OCI-LY1 (cell line): ENCODE measurements at regions not wholly inside any gene's neighbourhood (a gene's known extent, or its start where the extent isn't known, plus 50 kb on each side); places are given as distances from the start of the nearest gene placed in this dataset.

Source experiments
- H2AFZ ChIP-seq: fragments of 200-600 bp; sonication (generic), shearing (Covaris generic); 2 replicates; pipeline ENCODE4 v1.6.0; 2014; ENCODE audit warnings: antibody characterized with exemption, mild to moderate bottlenecking, low read length
- H3F3A ChIP-seq: fragments of 200-600 bp; sonication (generic), shearing (Covaris generic); 2 replicates; pipeline ENCODE4 v1.6.0; 2014; ENCODE audit warnings: mild to moderate bottlenecking, antibody characterized with exemption, low read length, moderate library complexity; ENCODE audit not compliant: insufficient read depth
- H3K27ac ChIP-seq: fragments of 200-600 bp; sonication (generic); 2 replicates; pipeline ENCODE4 v1.5.1; 2014; ENCODE audit warnings: low read length, mixed run types, mild to moderate bottlenecking, low read depth; ENCODE audit not compliant: poor library complexity, severe bottlenecking
- H3K27me3 ChIP-seq: fragments of 200-600 bp; sonication (generic); 2 replicates; pipeline ENCODE4 v1.6.0; 2014; ENCODE audit warnings: antibody characterized with exemption, mild to moderate bottlenecking, low read length, moderate library complexity; ENCODE audit not compliant: insufficient read depth
- H3K36me3 ChIP-seq: fragments of 200-600 bp; sonication (generic); 2 replicates; pipeline ENCODE4 v1.6.1; 2014; ENCODE audit warnings: mild to moderate bottlenecking, antibody characterized with exemption, low read length, moderate library complexity, mixed read lengths; ENCODE audit not compliant: insufficient read depth
- H3K4me1 ChIP-seq: fragments of 200-600 bp; sonication (generic); 2 replicates; pipeline ENCODE4 v1.5.1; 2014; ENCODE audit warnings: mild to moderate bottlenecking, low read length, moderate library complexity; ENCODE audit not compliant: insufficient read depth, severe bottlenecking
- H3K4me2 ChIP-seq: fragments of 200-600 bp; sonication (generic), shearing (Covaris generic); 2 replicates; pipeline ENCODE4 v1.6.1; 2014; ENCODE audit warnings: low read length
- H3K4me3 ChIP-seq: fragments of 200-600 bp; sonication (generic); 2 replicates; pipeline ENCODE4 v1.5.1; 2014; ENCODE audit warnings: low read length, low read depth, mild to moderate bottlenecking, mixed read lengths; ENCODE audit not compliant: poor library complexity, severe bottlenecking
- H3K79me2 ChIP-seq: fragments of 200-600 bp; shearing (Covaris generic); 2 replicates; pipeline ENCODE4 v1.6.1; 2016; ENCODE audit warnings: mixed run types, low read length, mixed read lengths; ENCODE audit not compliant: insufficient read depth
- H3K9ac ChIP-seq: fragments of 200-600 bp; sonication (generic), shearing (Covaris generic); 2 replicates; pipeline ENCODE4 v1.6.1; 2014; ENCODE audit warnings: mild to moderate bottlenecking, low read length, mixed read lengths
- H3K9me2 ChIP-seq: fragments of 200-600 bp; sonication (generic), shearing (Covaris generic); 2 replicates; pipeline ENCODE4 v1.6.1; 2014; ENCODE audit warnings: low read depth, mild to moderate bottlenecking, low read length, mixed read lengths
- H3K9me3 ChIP-seq: fragments of 200-600 bp; shearing (Covaris generic); 2 replicates; pipeline ENCODE4 v1.6.1; 2014; ENCODE audit warnings: low read length, mixed read lengths
- H4K20me1 ChIP-seq: fragments of 200-600 bp; sonication (generic), shearing (Covaris generic); 2 replicates; pipeline ENCODE4 v1.6.0; 2016; ENCODE audit warnings: mild to moderate bottlenecking, low read length; ENCODE audit not compliant: insufficient read depth
- EZH2 ChIP-seq: fragments of 200-600 bp; sonication (generic), shearing (Covaris generic); IDR thresholded peaks from 2 replicates; pipeline ENCODE4 v1.8.0; 2017; ENCODE audit warnings: borderline replicate concordance, mixed run types, mild to moderate bottlenecking, antibody characterized with exemption, low read length, moderate library complexity, mixed read lengths
- TF ChIP-seq, protein P1 (sequence below): fragments of 200-600 bp; sonication (generic), shearing (Covaris generic); IDR thresholded peaks from 2 replicates; pipeline ENCODE4 v1.5.1; 2017; ENCODE audit warnings: mild to moderate bottlenecking, antibody characterized with exemption, low read length, moderate library complexity, mixed read lengths

DNA sequence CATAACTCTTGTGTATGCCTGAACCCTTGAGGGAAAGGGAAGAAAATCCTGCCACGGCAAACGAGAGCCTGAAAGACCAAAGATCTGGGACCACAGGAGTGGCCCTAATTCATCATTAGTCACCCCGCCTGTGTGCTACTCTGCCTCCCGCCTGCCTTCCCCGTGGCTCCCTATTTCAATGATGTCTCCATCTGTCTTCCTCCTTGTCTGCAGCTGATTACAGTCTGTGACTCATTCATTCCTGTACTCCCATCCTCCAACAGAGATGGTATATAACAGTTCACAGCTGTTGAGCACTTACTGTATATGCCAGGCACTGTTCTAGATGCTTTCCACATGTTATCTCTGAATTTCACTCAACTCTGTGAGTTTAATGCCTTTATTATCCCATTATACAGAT is 96.6 kb downstream of the SEC16B start:
- Histone ChIP-seq H3K4me2 (no peak overlapping the region), H3K4me3 (no peak overlapping the region), H2AFZ (no peak overlapping the region), H3K9me2 (no peaks in the 10 kb centered on the region), H3K79me2 (no peaks in the 10 kb centered on the region), H3K9ac (no peak overlapping the region), H3K27ac (no peak overlapping the region), H3K9me3 (no peaks in the 10 kb centered on the region), H3K4me1 (no peaks in the 10 kb centered on the region), H4K20me1 (no peaks in the 10 kb centered on the region), H3F3A (no peaks in the 10 kb centered on the region), H3K36me3 (no peaks in the 10 kb centered on the region), H3K27me3 (no peaks in the 10 kb centered on the region)
- TF ChIP-seq EZH2, result no peak
- TF ChIP-seq, protein P1, sequence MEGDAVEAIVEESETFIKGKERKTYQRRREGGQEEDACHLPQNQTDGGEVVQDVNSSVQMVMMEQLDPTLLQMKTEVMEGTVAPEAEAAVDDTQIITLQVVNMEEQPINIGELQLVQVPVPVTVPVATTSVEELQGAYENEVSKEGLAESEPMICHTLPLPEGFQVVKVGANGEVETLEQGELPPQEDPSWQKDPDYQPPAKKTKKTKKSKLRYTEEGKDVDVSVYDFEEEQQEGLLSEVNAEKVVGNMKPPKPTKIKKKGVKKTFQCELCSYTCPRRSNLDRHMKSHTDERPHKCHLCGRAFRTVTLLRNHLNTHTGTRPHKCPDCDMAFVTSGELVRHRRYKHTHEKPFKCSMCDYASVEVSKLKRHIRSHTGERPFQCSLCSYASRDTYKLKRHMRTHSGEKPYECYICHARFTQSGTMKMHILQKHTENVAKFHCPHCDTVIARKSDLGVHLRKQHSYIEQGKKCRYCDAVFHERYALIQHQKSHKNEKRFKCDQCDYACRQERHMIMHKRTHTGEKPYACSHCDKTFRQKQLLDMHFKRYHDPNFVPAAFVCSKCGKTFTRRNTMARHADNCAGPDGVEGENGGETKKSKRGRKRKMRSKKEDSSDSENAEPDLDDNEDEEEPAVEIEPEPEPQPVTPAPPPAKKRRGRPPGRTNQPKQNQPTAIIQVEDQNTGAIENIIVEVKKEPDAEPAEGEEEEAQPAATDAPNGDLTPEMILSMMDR, result no peak

- Histone ChIP-seq H3K79me2 (no peaks in the 10 kb centered on the region), H3K36me3 (no peaks in the 10 kb centered on the region), H3K9ac (no peak overlapping the region), H3F3A (no peaks in the 10 kb centered on the region), H2AFZ (no peak overlapping the region), H3K27me3 (no peaks in the 10 kb centered on the region), H3K9me3 (no peaks in the 10 kb centered on the region), H3K4me1 (no peaks in the 10 kb centered on the region), H4K20me1 (no peaks in the 10 kb centered on the region), H3K9me2 (no peaks in the 10 kb centered on the region), H3K4me3 (no peak overlapping the region), H3K4me2 (no peak overlapping the region), H3K27ac (no peak overlapping the region)
- no peak for TF ChIP-seq EZH2
- TF ChIP-seq, protein P1, result no peak
Observed at GRCh38 chr1:177872308-177872900, 97.5 kb downstream of the SEC16B start.

- H3K9me2 ChIP-seq, result no peaks in the 10 kb centered on the region
- no peaks in the 10 kb centered on the region for H3K27me3 ChIP-seq
- H3K9me3 ChIP-seq, result no peaks in the 10 kb centered on the region
- H3K36me3 ChIP-seq, result no peaks in the 10 kb centered on the region
- H3K4me3 ChIP-seq, result no peak overlapping the region
- H3F3A ChIP-seq, result no peaks in the 10 kb centered on the region
- no peaks in the 10 kb centered on the region for H4K20me1 ChIP-seq
- TF ChIP-seq, protein P1, result no peak
- no peak for TF ChIP-seq EZH2
- H3K79me2 ChIP-seq, result no peaks in the 10 kb centered on the region
- no peak overlapping the region for H3K9ac ChIP-seq
- H3K4me1 ChIP-seq, result no peaks in the 10 kb centered on the region
- H3K4me2 ChIP-seq, result no peak overlapping the region
- no peak overlapping the region for H2AFZ ChIP-seq
- no peak overlapping the region for H3K27ac ChIP-seq
Observed at GRCh38 chr1:177871613-177872307, 98.1 kb downstream of the SEC16B start.
